Activated CD8-positive, alpha-beta T cell treated with anti-CD3 and anti-CD28 coated beads for 36 hours (primary cell): ENCODE measurements at regions not wholly inside any gene's neighbourhood (a gene's known extent, or its start where the extent isn't known, plus 50 kb on each side); places are given as distances from the start of the nearest gene placed in this dataset.
"Not testable (repeated sequence)": the region's sequence is repeated elsewhere in the genome, so short reads cannot be mapped to it uniquely, and the experiment has no call there.

Source experiments
- ATAC-seq: fragments of 200-7000 bp; cut with Tn5 transposase; one replicate; pipeline ENCODE4 v1.10.0; 2021; ENCODE audit warnings: mild to moderate bottlenecking, moderate library complexity
- CTCF ChIA-PET: fragments of 350-600 bp; sonication (Branson Sonifier 250); formaldehyde crosslinking; loops from one replicate; lab custom pipeline; 2021; ENCODE audit warnings: antibody characterized with exemption; lab: Charles Lee
- POLR2A ChIA-PET: fragments of 350-600 bp; sonication (Branson Sonifier 250); formaldehyde crosslinking; loops from one replicate; lab custom pipeline; 2021; ENCODE audit warnings: antibody characterized with exemption; lab: Charles Lee
- DNase-seq: peaks from one replicate; pipeline ENCODE4 v3.0.0-alpha.2; 2020
- H3K27ac Mint-ChIP-seq: one replicate; pipeline ENCODE4 v1.8.0; 2021; ENCODE audit warnings: mild to moderate bottlenecking, mixed read lengths
- H3K27me3 Mint-ChIP-seq: one replicate; pipeline ENCODE4 v1.8.0; 2021; ENCODE audit warnings: mixed read lengths
- H3K36me3 Mint-ChIP-seq: one replicate; pipeline ENCODE4 v1.8.0; 2021; ENCODE audit warnings: low read depth, mixed read lengths
- H3K4me1 Mint-ChIP-seq: one replicate; pipeline ENCODE4 v1.8.0; 2021; ENCODE audit warnings: low read depth, mixed read lengths
- H3K4me3 Mint-ChIP-seq: one replicate; pipeline ENCODE4 v1.8.0; 2021; ENCODE audit warnings: mild to moderate bottlenecking, moderate library complexity, mixed read lengths
- H3K9me3 Mint-ChIP-seq: one replicate; pipeline ENCODE4 v1.8.0; 2021; ENCODE audit warnings: mixed read lengths
- CTCF ChIP-seq: fragments of 200-600 bp; IDR thresholded peaks from one replicate; pipeline ENCODE4 v1.8.0; 2022; ENCODE audit warnings: antibody characterized with exemption, mild to moderate bottlenecking
- intact Hi-C: fragments of 100-400 bp; cut with micrococcal nuclease; formaldehyde crosslinking; loops from one replicate; pipeline ENCODE4 v1.10.0; 2022

DNA sequence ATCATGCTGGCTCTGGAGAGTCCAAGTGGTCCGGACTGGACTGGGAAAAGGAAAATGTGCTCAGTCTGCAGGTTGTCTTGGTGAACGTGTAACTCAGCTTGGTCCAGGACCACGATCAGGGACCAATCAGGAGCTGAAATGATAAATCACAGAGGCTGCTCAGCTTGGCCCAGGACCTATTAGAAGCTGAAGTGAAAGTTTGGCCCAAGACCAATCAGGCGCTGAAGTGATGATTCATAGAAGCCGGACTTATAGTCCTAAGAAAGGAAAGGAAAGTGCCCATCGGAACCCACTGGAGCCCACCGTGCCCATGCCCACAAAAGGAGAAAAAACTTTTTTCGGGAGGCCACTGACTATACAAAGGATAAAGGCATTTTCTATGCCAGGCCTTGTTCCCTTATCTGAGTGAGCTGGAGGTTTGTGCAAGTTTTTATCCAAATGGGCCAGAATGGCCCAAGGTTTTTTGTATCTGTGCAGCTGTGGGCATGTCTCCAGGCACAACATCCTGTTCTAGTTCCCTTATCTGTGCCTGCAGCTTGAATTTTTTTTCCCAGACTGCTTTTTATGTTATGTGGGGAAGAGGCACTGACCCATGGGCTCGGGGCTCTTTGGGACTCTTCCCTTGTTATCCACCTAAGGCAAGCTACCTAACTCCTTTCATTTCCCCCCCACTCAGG, 194.4 kb downstream of the FAM133A start:
- intact Hi-C loops = no loop called here
- H3K4me1 Mint-ChIP-seq = no peaks in the 10 kb centered on the region
- no peaks in the 10 kb centered on the region for H3K9me3 Mint-ChIP-seq
- H3K27me3 Mint-ChIP-seq = no peaks in the 10 kb centered on the region
- TF ChIP-seq CTCF = no peak
- ATAC-seq (no peak), DNase-seq (no peak)
- H3K36me3 Mint-ChIP-seq = no peaks in the 10 kb centered on the region
- H3K27ac Mint-ChIP-seq = no peak overlapping the region
- CTCF ChIA-PET = no interaction called here
- POLR2A ChIA-PET = no interaction called here
- H3K4me3 Mint-ChIP-seq = no peak overlapping the region

- ATAC-seq (no peak), DNase-seq (no peak)
- no peaks in the 10 kb centered on the region for H3K36me3 Mint-ChIP-seq
- intact Hi-C loops = no loop called here
- H3K27ac Mint-ChIP-seq = no peak overlapping the region
- peaks cover 2% of the 10 kb centered on the region for H3K9me3 Mint-ChIP-seq
- no peaks in the 10 kb centered on the region for H3K27me3 Mint-ChIP-seq
- TF ChIP-seq CTCF = peak; percentile 40
- H3K4me1 Mint-ChIP-seq = no peaks in the 10 kb centered on the region
- POLR2A ChIA-PET = no interaction called here
- no peak overlapping the region for H3K4me3 Mint-ChIP-seq
- CTCF ChIA-PET = interaction anchor here (0.6 kb wide), 1 partner anchor 169 kb away, joined by 3 read pairs; no protein-coding TSS in a partner anchor
Measured at GRCh38 chrX:93874554-93874953, 200.5 kb downstream of the FAM133A start.

DNA sequence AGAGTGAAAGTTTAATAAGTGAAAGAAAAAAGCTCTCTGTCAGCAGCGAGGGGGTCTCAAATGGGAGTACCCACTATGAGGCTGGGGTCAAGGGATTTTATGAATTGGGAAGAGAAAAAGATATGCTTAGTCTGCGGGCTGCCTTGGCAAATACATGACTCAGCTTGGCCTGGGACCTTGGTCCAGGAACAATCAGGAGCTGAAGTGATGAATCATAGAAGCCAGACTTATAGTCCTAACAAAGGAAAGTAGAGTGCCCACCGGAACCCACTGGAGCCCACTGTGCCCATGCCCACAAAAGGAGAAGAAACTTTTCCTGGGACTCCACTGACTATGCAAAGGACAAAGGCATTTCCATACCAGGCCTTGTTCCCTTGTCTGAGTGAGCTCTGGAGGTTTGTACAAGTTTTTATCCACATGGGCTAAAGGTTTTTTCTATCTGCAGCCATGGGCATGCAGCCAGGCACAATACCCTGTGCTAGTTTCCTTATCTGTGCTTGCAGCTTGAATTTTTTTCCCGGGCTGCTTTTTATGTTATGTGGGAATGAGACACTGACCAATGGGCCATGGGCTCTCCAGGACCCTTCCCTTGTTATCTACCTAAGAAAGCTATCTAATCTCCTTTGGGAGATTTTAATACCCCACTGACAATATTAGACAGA, 201.7 kb downstream of the FAM133A start:
- intact Hi-C loops = no loop called here
- Mint-ChIP-seq H3K4me1 (no peaks in the 10 kb centered on the region), H3K27ac (no peak overlapping the region), H3K4me3 (no peak overlapping the region), H3K27me3 (no peaks in the 10 kb centered on the region), H3K36me3 (no peaks in the 10 kb centered on the region), H3K9me3 (peaks cover 2% of the 10 kb centered on the region)
- ChIA-PET CTCF (no interaction called here), POLR2A (no interaction called here)
- DNase-seq = no peak
- no peak for ATAC-seq
- no peak for TF ChIP-seq CTCF

DNA sequence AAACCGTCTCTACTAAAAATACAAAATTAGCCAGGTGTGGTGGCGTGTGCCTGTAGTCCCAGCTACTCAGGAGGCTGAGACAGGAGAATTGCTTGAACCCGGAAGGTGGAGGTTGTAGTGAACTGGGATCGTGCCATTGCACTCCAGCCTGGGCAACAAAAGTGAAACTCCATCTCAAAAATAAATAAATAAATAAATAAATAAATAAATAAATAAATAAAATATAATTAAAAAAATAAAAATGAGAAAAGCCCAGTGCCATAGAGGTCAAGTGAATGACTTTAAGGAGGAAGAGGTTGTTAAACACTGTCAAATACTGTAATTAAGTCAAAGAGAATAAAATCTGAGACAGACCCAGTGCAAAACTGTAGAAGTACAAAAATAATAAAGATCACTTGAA, 247.0 kb downstream of the FAM133A start:
- intact Hi-C loops, H3K27ac Mint-ChIP-seq, H3K36me3 Mint-ChIP-seq, H3K9me3 Mint-ChIP-seq, CTCF ChIA-PET, DNase-seq, ATAC-seq, H3K4me1 Mint-ChIP-seq, H3K27me3 Mint-ChIP-seq, POLR2A ChIA-PET, H3K4me3 Mint-ChIP-seq: not testable (repeated sequence)

DNA sequence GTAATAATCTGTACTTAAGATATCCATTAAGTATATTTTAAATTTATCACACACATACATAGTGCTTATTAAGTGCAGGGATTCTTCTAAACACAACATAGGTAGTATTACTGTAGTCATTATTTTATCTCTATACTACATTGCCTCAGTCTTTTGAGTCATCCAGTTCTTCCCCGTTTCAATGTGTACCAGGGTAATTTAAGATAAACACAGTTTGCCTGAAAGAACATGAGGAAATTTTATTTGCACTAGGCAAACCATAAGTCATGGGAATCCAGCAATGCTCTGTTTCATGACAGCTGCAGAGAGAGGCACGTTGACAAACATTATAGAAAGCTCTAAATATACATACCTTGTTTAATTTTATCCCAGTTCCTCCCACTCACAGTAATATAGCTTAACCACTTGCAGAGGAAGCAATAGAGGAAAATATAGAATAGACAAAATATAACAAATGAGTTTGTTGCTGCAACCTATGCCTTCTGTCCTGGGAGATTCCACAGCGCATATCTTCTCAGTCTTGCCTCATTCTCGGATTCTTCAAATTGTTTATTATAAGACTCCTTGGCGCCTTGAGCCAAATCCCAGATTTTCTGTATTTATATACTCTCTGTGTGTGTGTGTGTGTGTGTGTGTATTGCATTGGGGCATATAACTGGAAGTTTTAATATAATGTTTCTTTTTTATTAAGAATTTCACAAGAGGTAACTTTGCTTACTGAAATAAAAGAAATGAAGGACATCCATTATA, 258.6 kb downstream of the FAM133A start:
- H3K36me3 Mint-ChIP-seq = no peaks in the 10 kb centered on the region
- intact Hi-C loops = no loop called here
- POLR2A ChIA-PET = no interaction called here

More for the DNA sequence above, 258.6 kb downstream of the FAM133A start:
- Mint-ChIP-seq H3K27me3 (no peaks in the 10 kb centered on the region), H3K9me3 (no peaks in the 10 kb centered on the region), H3K27ac (no peak overlapping the region), H3K4me3 (no peak overlapping the region), H3K4me1 (no peaks in the 10 kb centered on the region)
- ATAC-seq (no peak), DNase-seq (no peak)
- TF ChIP-seq CTCF = no peak
- CTCF ChIA-PET = no interaction called here
